SK-N-DZ (cell line): ENCODE measurements at regions not wholly inside any gene's neighbourhood (a gene's known extent, or its start where the extent isn't known, plus 50 kb on each side); places are given as distances from the start of the nearest gene placed in this dataset.

Experiments
- DNase-seq: peaks from one replicate; pipeline ENCODE4 v3.0.0-alpha.2; 2015; ENCODE audit warnings: low spot score

GRCh38 chr10:10540398-10540797, 477.3 kb upstream of the CELF2 start:
- DNase-seq: no peak

DNA sequence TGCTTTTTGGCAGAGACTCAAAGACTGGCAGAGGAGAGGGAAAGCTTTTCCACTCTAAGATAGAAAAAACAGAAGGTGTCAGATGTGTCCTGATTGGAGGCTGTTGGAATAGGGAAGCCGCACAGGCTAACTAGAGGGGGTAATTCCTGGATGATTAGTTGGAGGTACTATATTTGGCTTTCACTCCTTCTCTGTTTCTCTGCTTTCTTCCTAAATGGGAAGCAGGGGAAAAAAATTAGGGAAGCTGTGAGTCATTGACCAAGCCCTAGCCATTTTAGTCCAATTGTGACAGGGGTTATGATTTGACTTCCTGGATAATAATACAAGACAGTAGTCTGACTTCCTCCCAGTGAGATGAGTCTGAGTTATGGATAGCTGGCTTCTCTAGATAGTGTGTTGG, 475.2 kb upstream of the CELF2 start:
- no peak for DNase-seq

- DNase-seq: no peak
Observed at GRCh38 chr10:10544890-10545289, 472.8 kb upstream of the CELF2 start.

DNA sequence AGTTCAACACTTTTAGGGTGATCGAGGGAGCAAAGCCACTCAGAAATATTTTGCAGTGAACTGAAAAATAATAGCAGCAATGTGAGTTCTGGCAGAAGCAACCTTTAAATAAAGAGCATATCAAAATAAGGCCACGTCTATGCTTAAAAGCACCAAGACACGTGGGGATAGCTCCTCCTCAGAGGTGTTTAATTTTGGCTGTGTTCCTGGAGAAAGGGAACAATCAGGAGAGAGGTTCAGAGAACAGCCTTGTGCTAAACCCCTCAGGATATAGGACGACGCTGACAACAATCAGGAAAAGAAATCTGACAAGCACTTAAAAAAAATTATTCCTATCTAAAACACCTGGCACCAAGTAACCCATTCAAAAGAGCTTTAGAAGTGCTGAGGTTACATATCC, 471.9 kb upstream of the CELF2 start:
- no peak for DNase-seq

DNA sequence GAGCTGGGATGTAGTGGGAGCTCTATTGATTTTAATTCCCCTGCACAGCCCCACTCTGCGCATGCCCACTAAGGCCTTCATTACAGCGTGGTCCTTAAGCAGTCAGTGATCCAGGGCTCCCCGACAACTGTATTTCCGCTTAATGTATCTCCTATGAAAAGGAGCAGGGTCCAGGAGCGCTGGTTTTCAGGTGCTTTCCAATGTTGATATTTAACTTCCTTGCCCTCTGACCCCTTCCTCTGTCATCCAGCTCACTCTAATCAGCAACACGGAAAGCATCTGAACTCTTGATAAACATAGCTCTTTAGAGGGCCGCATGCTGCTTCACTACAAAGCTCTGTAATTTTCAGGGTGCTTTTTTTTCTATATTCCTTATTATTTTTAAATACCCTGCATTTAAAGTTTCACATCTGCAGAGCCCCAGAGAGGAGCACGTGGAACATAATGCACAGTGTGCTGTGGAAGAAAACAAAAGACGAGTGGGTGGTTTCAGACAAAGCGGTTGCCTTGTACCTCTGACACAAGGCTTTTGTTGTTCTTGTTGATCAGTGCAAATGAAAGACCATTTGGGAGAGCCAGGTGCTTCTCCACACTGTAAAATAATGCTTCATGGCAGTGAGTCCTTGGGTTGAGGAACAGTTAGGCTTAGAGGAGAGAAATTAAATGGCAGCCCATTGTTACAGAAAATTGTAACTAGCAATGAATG, 465.9 kb upstream of the CELF2 start:
- DNase-seq: no peak

GRCh38 chr10:10552948-10553347, 464.7 kb upstream of the CELF2 start:
- no peak for DNase-seq

GRCh38 chr10:10564081-10564794, 453.4 kb upstream of the CELF2 start:
- no peak for DNase-seq

DNA sequence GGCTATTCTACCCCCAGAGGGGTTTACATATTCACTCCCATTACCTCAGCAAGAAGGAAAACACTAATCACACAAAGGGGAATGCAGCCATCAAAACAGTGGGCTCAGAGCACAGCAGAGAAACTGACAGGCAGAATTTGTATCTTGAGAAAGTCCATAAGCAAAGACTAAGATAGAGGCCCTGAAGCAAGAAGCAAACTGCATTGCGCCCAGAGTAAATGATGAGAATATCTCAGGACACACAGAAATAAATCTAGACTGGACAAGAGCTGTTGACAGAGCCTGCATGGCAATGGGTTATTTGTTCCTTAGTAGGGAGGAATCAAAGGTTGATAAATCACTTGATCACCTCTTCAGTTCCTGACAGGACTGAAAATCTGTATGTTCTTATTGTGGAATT, 440.7 kb upstream of the CELF2 start:
- DNase-seq: no peak

GRCh38 chr10:10579709-10580108, 438.0 kb upstream of the CELF2 start:
- DNase-seq: no peak

GRCh38 chr10:10584161-10584560, 433.5 kb upstream of the CELF2 start:
- no peak for DNase-seq

GRCh38 chr10:10587744-10588393, 429.8 kb upstream of the CELF2 start:
- DNase-seq: no peak

DNA sequence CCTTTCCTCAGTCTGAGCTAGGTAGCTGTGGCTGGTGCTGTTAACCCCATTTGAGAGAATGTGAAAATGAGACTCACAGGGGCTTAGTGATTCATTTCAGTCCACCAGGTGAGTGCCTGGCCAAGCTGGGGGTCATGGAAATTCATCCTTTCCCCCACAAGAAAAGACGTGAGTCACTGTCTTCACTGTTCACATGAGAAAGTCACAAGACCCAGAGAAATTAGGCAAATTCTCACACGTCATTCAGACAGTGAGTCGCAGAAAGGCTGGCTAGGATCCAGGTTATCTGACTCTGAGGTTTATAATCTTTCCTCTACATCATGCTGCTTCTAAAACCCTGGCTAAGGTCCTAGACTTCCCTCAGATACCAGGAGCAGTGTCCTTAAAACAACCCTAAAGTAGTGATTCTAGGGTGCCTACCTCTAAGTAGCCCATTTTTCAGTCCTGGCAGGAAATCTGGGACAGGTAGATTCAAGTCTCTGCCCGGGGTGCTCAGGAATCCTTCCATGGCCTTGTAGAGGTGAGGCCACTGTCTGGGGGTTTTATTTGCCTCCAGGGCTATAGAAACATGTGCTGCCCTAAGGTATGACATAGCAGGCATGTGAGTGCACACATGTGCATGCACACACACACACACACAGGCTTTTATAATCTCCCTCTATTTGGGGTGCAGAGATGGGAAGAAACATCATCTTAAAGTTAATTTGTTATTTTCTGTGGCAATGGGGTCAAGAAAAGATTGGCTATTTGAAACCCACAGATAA, 427.9 kb upstream of the CELF2 start:
- no peak for DNase-seq

- no peak for DNase-seq
Observed at GRCh38 chr10:10591715-10592341, 425.8 kb upstream of the CELF2 start.

DNA sequence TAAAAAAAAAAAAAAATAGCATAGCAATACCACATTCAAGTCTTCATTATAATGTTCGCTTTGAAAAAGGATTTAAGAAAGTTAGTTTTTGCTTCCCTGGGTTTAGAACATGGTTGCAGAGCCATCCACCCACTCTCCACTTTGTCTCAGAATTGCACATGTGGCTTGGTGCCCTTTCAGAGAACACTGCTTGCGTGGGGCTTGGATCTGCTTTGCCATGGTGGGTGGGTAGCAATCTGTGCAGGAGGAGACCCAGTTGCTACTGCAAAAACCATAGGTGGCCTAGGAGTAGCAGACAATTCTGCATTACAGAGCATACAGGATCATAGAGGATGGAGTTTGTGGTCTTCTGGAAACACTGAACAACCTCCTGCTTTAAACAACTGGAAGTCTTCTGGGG, 421.4 kb upstream of the CELF2 start:
- no peak for DNase-seq

GRCh38 chr10:10598297-10598696, 419.4 kb upstream of the CELF2 start:
- no peak for DNase-seq

DNA sequence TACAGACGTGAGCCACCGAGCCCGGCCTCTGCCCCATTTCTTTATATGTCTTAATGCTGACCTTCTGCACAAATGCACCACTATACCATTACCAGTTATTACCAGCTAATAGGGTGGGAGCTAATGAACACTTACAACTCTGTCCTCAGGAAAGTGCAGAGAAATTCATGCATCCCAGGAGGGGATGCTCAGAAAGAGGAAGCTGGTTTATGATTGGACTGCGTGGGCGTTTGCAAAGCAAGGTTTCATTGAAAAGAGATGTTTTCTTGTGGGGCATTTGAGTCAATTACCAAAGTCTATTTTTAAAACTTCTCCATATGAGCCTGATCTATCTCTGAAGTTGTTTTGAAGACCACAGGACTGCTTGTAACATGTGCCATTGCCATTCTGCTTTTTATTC, 417.7 kb upstream of the CELF2 start:
- DNase-seq: no peak

DNA sequence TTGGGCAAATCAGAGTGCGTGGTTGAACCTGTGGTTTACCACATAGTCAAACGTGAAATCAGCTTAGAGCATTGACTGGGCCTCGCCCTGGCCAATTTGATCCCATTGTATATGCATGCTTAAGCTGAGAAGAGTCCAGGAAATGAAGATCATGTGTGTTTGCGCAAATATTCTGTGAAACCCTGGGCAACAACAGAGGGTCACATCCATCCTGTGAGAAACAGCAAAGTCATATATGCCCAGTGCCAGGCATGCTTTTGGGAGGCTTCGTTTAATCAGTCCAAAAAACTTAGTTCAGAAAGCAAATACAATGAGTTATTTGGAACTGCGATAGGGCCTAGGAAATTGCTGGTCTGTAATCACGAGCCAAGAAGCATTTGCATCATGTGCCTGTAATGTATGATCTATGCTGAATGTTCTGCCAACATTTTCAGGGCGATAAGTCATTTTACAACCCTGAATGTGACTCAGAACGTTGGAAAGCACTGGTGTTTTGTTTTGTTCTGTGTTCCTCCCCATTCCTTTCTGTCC, 412.1 kb upstream of the CELF2 start:
- DNase-seq: no peak

GRCh38 chr10:10609379-10609955, 408.2 kb upstream of the CELF2 start:
- no peak for DNase-seq

- DNase-seq: no peak
Observed at GRCh38 chr10:10610171-10610570, 407.5 kb upstream of the CELF2 start.

- no peak for DNase-seq
Observed at GRCh38 chr10:10612151-10612550, 405.5 kb upstream of the CELF2 start.

- no peak for DNase-seq
Observed at GRCh38 chr10:10613656-10614244, 403.9 kb upstream of the CELF2 start.
